GM12875 (cell line): ENCODE measurements at regions not wholly inside any gene's neighbourhood (a gene's known extent, or its start where the extent isn't known, plus 50 kb on each side); places are given as distances from the start of the nearest gene placed in this dataset.

ENCODE experiments used
- H3K4me3 ChIP-seq: one replicate; pipeline ENCODE4 v1.5.1; 2011; ENCODE audit warnings: low read depth, low read length, control low read depth
- CTCF ChIP-seq: IDR thresholded peaks from 2 replicates; pipeline ENCODE4 v1.5.1; 2011; ENCODE audit warnings: low read depth, mild to moderate bottlenecking, control low read depth, inconsistent platforms, low read length, moderate library complexity, borderline replicate concordance; ENCODE audit not compliant: insufficient read depth

- no peak for TF ChIP-seq CTCF
- H3K4me3 ChIP-seq = no peak overlapping the region
Observed at GRCh38 chr13:89950225-89950624, 1397.3 kb upstream of the MIR17HG start.

GRCh38 chr13:89951341-89951740 lies 1396.1 kb upstream of the MIR17HG start:
- no peak for TF ChIP-seq CTCF
- H3K4me3 ChIP-seq = no peak overlapping the region

GRCh38 chr13:89953581-89953980 lies 1393.9 kb upstream of the MIR17HG start:
- no peak overlapping the region for H3K4me3 ChIP-seq
- no peak for TF ChIP-seq CTCF

- no peak for TF ChIP-seq CTCF
Observed at GRCh38 chr13:89955773-89956172, 1391.7 kb upstream of the MIR17HG start.

GRCh38 chr13:89959074-89959473 lies 1388.4 kb upstream of the MIR17HG start:
- no peak overlapping the region for H3K4me3 ChIP-seq
- TF ChIP-seq CTCF = no peak

More at GRCh38 chr13:89955773-89956172, 1391.7 kb upstream of the MIR17HG start:
- no peak overlapping the region for H3K4me3 ChIP-seq

GRCh38 chr13:89965252-89965651 lies 1382.2 kb upstream of the MIR17HG start:
- H3K4me3 ChIP-seq = no peak overlapping the region
- no peak for TF ChIP-seq CTCF

GRCh38 chr13:89966524-89966923 lies 1381.0 kb upstream of the MIR17HG start:
- TF ChIP-seq CTCF = no peak
- no peak overlapping the region for H3K4me3 ChIP-seq
